ENCODE measurements at regions not wholly inside any gene's neighbourhood (a gene's known extent, or its start where the extent isn't known, plus 50 kb on each side); places are given as distances from the start of the nearest gene placed in this dataset.

DNA sequence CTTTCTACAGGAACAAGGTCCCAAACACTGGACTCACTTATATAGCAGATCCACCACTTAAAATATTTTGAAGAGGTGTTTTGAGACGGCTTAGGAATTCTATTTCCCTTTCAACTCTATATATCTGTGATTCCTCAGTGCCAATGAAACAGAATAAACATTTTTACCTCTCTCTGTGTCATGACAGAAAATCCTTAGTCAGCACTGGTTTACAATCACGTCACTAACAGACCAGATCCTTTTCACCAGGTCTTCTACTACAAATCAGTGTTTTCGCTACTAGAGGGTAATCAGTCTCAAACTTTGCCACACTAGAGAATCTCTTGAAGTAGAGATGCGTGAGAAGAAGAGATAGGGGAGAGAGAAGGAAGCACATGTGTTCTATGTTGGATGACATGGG is 325.6 kb downstream of the SS18 start:
- TF ChIP-seq, protein P1, sequence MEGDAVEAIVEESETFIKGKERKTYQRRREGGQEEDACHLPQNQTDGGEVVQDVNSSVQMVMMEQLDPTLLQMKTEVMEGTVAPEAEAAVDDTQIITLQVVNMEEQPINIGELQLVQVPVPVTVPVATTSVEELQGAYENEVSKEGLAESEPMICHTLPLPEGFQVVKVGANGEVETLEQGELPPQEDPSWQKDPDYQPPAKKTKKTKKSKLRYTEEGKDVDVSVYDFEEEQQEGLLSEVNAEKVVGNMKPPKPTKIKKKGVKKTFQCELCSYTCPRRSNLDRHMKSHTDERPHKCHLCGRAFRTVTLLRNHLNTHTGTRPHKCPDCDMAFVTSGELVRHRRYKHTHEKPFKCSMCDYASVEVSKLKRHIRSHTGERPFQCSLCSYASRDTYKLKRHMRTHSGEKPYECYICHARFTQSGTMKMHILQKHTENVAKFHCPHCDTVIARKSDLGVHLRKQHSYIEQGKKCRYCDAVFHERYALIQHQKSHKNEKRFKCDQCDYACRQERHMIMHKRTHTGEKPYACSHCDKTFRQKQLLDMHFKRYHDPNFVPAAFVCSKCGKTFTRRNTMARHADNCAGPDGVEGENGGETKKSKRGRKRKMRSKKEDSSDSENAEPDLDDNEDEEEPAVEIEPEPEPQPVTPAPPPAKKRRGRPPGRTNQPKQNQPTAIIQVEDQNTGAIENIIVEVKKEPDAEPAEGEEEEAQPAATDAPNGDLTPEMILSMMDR (conservative IDR thresholded peaks at IDR 0.05; ENCODE audit: low read length): no peak
- H3K4me3 ChIP-seq (ENCODE audit: low read length): no peak overlapping the region
- no peak for DNase-seq (ENCODE audit: low read depth)

DNA sequence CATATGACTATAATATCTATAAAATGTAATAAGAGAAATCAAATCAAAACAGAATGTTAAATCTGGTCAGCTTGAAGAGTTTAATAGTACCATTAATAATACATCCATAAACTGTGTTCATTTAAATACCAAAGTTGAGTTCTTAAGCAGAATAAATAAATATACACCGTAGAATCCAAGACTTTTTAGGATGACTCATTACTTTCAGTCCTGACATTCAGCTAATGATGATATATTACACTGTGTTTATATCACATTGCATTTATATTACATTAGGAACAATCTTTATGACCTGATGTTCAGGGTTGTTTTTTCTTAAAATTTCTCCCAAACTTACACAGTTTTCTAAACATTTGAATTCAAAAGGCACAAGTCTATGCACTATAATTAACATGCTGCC is 331.3 kb downstream of the SS18 start:
- DNase-seq (ENCODE audit: low read depth): no peak
- no peak overlapping the region for H3K4me3 ChIP-seq (ENCODE audit: low read length)
- TF ChIP-seq, protein P1 (conservative IDR thresholded peaks at IDR 0.05; ENCODE audit: low read length): no peak

GRCh38 chr18:25743646-25744151 is 346.7 kb downstream of the SS18 start:
- no peak for DNase-seq (ENCODE audit: low read depth)
- TF ChIP-seq, protein P1 (conservative IDR thresholded peaks at IDR 0.05; ENCODE audit: low read length): no peak
- no peak overlapping the region for H3K4me3 ChIP-seq (ENCODE audit: low read length)

GRCh38 chr18:25739376-25739775 is 351.0 kb downstream of the SS18 start:
- TF ChIP-seq, protein P1 (conservative IDR thresholded peaks at IDR 0.05; ENCODE audit: low read length): no peak
- H3K4me3 ChIP-seq (ENCODE audit: low read length): no peak overlapping the region
- no peak for DNase-seq (ENCODE audit: low read depth)

DNA sequence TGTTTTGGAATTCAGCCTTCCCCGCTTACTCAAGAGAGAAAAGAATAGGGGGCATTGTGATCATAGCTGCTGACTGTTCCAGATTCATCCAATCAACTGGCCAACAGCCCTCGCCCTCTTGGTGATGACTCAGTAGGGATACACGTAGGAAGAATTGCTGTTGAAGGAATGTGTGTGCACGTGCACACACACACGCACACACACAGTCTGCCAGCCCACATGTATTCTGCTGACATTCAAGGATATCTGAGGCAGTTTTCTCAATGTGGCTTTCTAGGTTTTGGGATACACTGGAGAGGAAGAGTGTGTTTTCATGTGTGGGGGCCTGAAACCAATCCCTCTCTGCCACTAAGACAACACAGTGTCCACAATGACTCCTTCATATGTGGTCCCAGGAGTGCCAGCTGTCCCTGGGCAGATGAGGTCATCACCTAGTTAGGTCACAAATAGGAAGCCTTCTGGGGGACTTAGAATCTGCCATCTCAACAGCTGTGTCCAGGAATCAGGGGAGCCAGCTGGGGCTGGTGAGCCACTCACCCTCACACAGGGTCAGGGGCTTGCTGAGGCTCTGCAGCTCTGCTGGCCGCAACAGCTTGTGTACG is 352.6 kb downstream of the SS18 start:
- DNase-seq (ENCODE audit: low read depth): peak; percentile 98
- TF ChIP-seq, protein P1 (conservative IDR thresholded peaks at IDR 0.05; ENCODE audit: low read length): no peak
- no peak overlapping the region for H3K4me3 ChIP-seq (ENCODE audit: low read length)

DNA sequence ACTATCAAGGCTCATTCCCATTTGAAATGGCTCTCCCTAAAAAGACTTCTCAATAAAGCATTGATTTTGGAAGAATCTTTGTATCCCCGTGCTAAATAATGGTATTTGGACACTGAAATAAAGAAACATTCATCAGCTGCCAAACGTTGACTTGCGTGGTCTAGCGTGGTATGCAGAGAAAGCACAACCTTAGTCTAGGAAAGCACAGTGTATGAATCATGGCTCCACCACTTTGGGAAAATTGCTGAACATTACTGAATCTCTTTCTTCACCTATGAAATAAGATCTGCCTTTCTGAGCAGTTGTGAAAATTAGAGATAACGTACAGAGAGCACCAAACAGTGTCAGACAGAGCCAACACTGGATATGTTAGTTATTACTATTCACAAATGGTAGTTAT is 353.9 kb downstream of the SS18 start:
- TF ChIP-seq, protein P1 (conservative IDR thresholded peaks at IDR 0.05; ENCODE audit: low read length): no peak
- DNase-seq (ENCODE audit: low read depth): peak; percentile 22
- no peak overlapping the region for H3K4me3 ChIP-seq (ENCODE audit: low read length)

DNA sequence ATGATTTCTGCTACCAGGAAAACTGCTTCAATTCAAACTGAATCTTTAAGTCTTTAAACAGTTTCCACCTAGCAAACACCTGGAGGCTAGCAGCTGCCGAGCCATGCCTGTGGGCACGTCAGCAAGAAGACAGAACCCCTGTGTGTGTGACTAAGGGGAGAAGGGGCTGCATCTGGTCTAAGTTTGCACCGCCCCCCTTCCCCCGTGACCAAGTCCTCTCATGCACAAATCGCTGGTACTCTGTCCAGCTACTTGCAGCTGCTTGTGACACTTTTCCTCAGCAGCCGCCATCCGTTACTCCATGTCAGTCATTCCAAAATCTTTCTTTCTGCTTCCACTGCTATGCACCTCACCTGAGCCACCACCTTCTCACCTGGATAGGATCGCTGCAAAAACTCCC is 355.0 kb downstream of the SS18 start:
- no peak overlapping the region for H3K4me3 ChIP-seq (ENCODE audit: low read length)
- no peak for DNase-seq (ENCODE audit: low read depth)
- TF ChIP-seq, protein P1 (conservative IDR thresholded peaks at IDR 0.05; ENCODE audit: low read length): no peak

Measured in AG10803 (cell line).